ENCODE measurements at regions not wholly inside any gene's neighbourhood (a gene's known extent, or its start where the extent isn't known, plus 50 kb on each side); places are given as distances from the start of the nearest gene placed in this dataset.

GRCh38 chr11:13225038-13226001 is 52.3 kb upstream of the BMAL1 start:
- no peak for DNase-seq

GRCh38 chr11:13227676-13228255 is 49.8 kb upstream of the BMAL1 start:
- no peak for DNase-seq
